Erythroblast (primary cell): ENCODE measurements at regions not wholly inside any gene's neighbourhood (a gene's known extent, or its start where the extent isn't known, plus 50 kb on each side); places are given as distances from the start of the nearest gene placed in this dataset.

Experiments
- GATA1 ChIP-seq: IDR thresholded peaks from 2 replicates; pipeline ENCODE4 v1.6.1; 2011; ENCODE audit warnings: low read depth, mild to moderate bottlenecking, control low read depth, low read length, moderate library complexity
- POLR2A ChIP-seq: IDR thresholded peaks from 2 replicates; pipeline ENCODE4 v1.6.1; 2011; ENCODE audit warnings: mild to moderate bottlenecking, low read length

DNA sequence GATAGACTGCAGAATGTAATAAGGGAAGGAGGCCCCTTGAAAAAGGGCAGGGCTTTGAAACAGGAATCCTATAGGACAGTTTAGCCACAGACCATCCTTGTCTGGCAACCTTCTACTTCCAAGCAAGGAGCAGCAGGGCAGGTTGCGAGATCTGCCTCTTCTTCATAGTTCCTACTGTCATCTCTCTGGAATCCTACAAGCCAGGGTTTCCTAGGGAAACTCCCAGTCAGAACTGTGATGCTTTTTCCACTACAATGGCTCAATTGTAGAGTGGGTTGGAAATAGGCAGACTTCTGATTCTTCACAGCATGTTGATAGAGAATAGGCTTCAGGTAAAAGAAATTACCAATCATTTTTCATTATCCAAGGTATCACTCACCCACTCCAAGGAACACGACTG, 186.3 kb downstream of the DACT1 start:
- TF ChIP-seq POLR2A (no peak), GATA1 (no peak)
